Thoracic aorta (tissue), 2 donors: ENCODE measurements at regions not wholly inside any gene's neighbourhood (a gene's known extent, or its start where the extent isn't known, plus 50 kb on each side); places are given as distances from the start of the nearest gene placed in this dataset.

Source experiments
- ATAC-seq: fragments of 150-250 bp; one replicate; pipeline ENCODE4 v1.8.0; 2017; ENCODE audit warnings: low read depth; ENCODE audit not compliant: insufficient number of reproducible peaks, low FRiP score
- DNase-seq: peaks from one replicate; pipeline ENCODE4 v3.0.0-alpha.2; 2020; ENCODE audit warnings: low spot score
- H3K27ac ChIP-seq, 2 donors: fragments of 200-600 bp; sonication (generic); 1 replicate in 1 of 2; 2 replicates in 1 of 2; pipeline ENCODE4 v1.5.1; 2016; ENCODE audit warnings: mild to moderate bottlenecking in 2 of 2, moderate library complexity in 2 of 2
- H3K27me3 ChIP-seq: fragments of 200-600 bp; sonication (generic); replicated peaks from 2 replicates; pipeline ENCODE4 v1.6.0; 2016; ENCODE audit warnings: mild to moderate bottlenecking; ENCODE audit not compliant: insufficient read depth
- H3K36me3 ChIP-seq: fragments of 200-600 bp; sonication (generic); one replicate; pipeline ENCODE4 v1.5.1; 2016
- H3K4me1 ChIP-seq, 2 donors: fragments of 200-600 bp; sonication (generic); 1 replicate in 1 of 2; 2 replicates in 1 of 2; pipeline versions ENCODE4 v1.5.1 to v1.6.0; 2016; ENCODE audit warnings: low read depth in 2 of 2, mild to moderate bottlenecking in 1 of 2; ENCODE audit not compliant: control insufficient read depth in 1 of 2
- H3K4me3 ChIP-seq: fragments of 200-600 bp; sonication (generic); 2 replicates; pipeline ENCODE4 v1.5.1; 2016; ENCODE audit warnings: mild to moderate bottlenecking
- H3K9me3 ChIP-seq: fragments of 200-600 bp; sonication (generic); 2 replicates; pipeline ENCODE4 v1.5.1; 2016
- CTCF ChIP-seq: fragments of 200-600 bp; sonication (generic); IDR thresholded peaks from one replicate; pipeline ENCODE4 v1.5.1; 2019; ENCODE audit warnings: antibody characterized with exemption

- Histone ChIP-seq H3K9me3 (no peaks in the 10 kb centered on the region), H3K4me1 (no peaks in the 10 kb centered on the region), H3K36me3 (no peaks in the 10 kb centered on the region), H3K27ac (no peak overlapping the region), H3K27me3 (no peaks in the 10 kb centered on the region), H3K4me3 (no peak overlapping the region)
- no peak for DNase-seq
- no peak for ATAC-seq
- no peak for TF ChIP-seq CTCF
Observed at GRCh38 chr16:49024016-49024415, 257.6 kb downstream of the CBLN1 start.

GRCh38 chr16:49023050-49023449 lies 258.6 kb downstream of the CBLN1 start:
- DNase-seq (no peak), ATAC-seq (no peak)
- Histone ChIP-seq H3K4me3 (no peak overlapping the region), H3K4me1 (no peaks in the 10 kb centered on the region), H3K36me3 (no peaks in the 10 kb centered on the region), H3K27me3 (no peaks in the 10 kb centered on the region), H3K9me3 (no peaks in the 10 kb centered on the region), H3K27ac (no peak overlapping the region)
- no peak for TF ChIP-seq CTCF

GRCh38 chr16:49022351-49022963 lies 259.2 kb downstream of the CBLN1 start:
- no peak for TF ChIP-seq CTCF
- H3K4me3 ChIP-seq: no peak overlapping the region
- no peaks in the 10 kb centered on the region for H3K36me3 ChIP-seq
- ATAC-seq (no peak), DNase-seq (no peak)
- no peaks in the 10 kb centered on the region for H3K27me3 ChIP-seq
- no peaks in the 10 kb centered on the region for H3K4me1 ChIP-seq
- H3K9me3 ChIP-seq: no peaks in the 10 kb centered on the region
- no peak overlapping the region for H3K27ac ChIP-seq

GRCh38 chr16:49021136-49021535 lies 260.5 kb downstream of the CBLN1 start:
- no peaks in the 10 kb centered on the region for H3K27me3 ChIP-seq
- no peak for TF ChIP-seq CTCF

GRCh38 chr16:49020436-49020835 lies 261.2 kb downstream of the CBLN1 start:
- H3K36me3 ChIP-seq: no peaks in the 10 kb centered on the region
- H3K27ac ChIP-seq: no peak overlapping the region
- ATAC-seq: no peak
- H3K4me3 ChIP-seq: no peak overlapping the region
- no peaks in the 10 kb centered on the region for H3K9me3 ChIP-seq
- no peaks in the 10 kb centered on the region for H3K27me3 ChIP-seq
- no peaks in the 10 kb centered on the region for H3K4me1 ChIP-seq
- no peak for TF ChIP-seq CTCF
- no peak for DNase-seq

More at GRCh38 chr16:49021136-49021535, 260.5 kb downstream of the CBLN1 start:
- DNase-seq: no peak
- H3K4me3 ChIP-seq: no peak overlapping the region
- H3K27ac ChIP-seq: no peak overlapping the region
- ATAC-seq: no peak
- H3K36me3 ChIP-seq: no peaks in the 10 kb centered on the region
- H3K4me1 ChIP-seq: no peaks in the 10 kb centered on the region
- H3K9me3 ChIP-seq: no peaks in the 10 kb centered on the region
